ENCODE measurements at regions not wholly inside any gene's neighbourhood (a gene's known extent, or its start where the extent isn't known, plus 50 kb on each side); places are given as distances from the start of the nearest gene placed in this dataset.

DNA sequence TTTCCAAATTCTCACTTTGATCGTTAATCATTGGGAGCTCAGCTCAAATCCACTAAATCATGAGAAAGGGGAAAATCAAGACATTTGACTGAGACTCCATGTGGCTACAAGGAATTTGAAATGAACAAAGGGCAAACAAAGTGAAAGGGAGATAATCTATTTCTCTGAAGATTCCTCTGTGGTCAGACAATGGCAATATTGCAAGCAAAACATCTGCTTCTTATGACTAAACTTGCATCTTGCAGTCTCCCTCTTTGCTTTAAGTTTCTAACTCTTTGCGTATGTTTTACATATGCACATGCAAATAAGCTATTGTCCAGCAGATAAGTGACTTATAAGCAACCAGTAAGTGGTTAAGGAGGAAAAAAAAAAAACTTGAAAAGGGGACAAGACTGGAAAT lies 299.1 kb upstream of the NXPH2 start:
- H3K4me1 ChIP-seq (ENCODE audit: control insufficient read depth, insufficient read depth, low read length): no peaks in the 10 kb centered on the region
- no peaks in the 10 kb centered on the region for H3K9me3 ChIP-seq (ENCODE audit: control insufficient read depth, low read length)
- H3K4me3 ChIP-seq (ENCODE audit: low read length): no peak overlapping the region
- no peaks in the 10 kb centered on the region for H3K36me3 ChIP-seq (ENCODE audit: control insufficient read depth, insufficient read depth, low read length, severe bottlenecking)
- H3K9ac ChIP-seq (ENCODE audit: low read length): no peak overlapping the region
- DNase-seq (ENCODE audit: low read depth): no peak
- H3K27me3 ChIP-seq (replicated peaks; ENCODE audit: control insufficient read depth, insufficient read depth, low read length): no peaks in the 10 kb centered on the region

GRCh38 chr2:139078376-139078775 lies 298.2 kb upstream of the NXPH2 start:
- no peaks in the 10 kb centered on the region for H3K9me3 ChIP-seq (ENCODE audit: control insufficient read depth, low read length)
- no peak overlapping the region for H3K9ac ChIP-seq (ENCODE audit: low read length)
- H3K36me3 ChIP-seq (ENCODE audit: control insufficient read depth, insufficient read depth, low read length, severe bottlenecking): no peaks in the 10 kb centered on the region
- H3K27me3 ChIP-seq (replicated peaks; ENCODE audit: control insufficient read depth, insufficient read depth, low read length): no peaks in the 10 kb centered on the region
- DNase-seq (ENCODE audit: low read depth): no peak
- H3K4me1 ChIP-seq (ENCODE audit: control insufficient read depth, insufficient read depth, low read length): no peaks in the 10 kb centered on the region
- H3K4me3 ChIP-seq (ENCODE audit: low read length): no peak overlapping the region

- H3K9ac ChIP-seq (ENCODE audit: low read length): no peak overlapping the region
- H3K4me3 ChIP-seq (ENCODE audit: low read length): no peak overlapping the region
- no peaks in the 10 kb centered on the region for H3K36me3 ChIP-seq (ENCODE audit: control insufficient read depth, insufficient read depth, low read length, severe bottlenecking)
- no peak for DNase-seq (ENCODE audit: low read depth)
- no peaks in the 10 kb centered on the region for H3K4me1 ChIP-seq (ENCODE audit: control insufficient read depth, insufficient read depth, low read length)
- no peaks in the 10 kb centered on the region for H3K27me3 ChIP-seq (replicated peaks; ENCODE audit: control insufficient read depth, insufficient read depth, low read length)
- H3K9me3 ChIP-seq (ENCODE audit: control insufficient read depth, low read length): no peaks in the 10 kb centered on the region
Observed at GRCh38 chr2:139077099-139077737, 297.0 kb upstream of the NXPH2 start.

GRCh38 chr2:139067874-139068273 lies 287.7 kb upstream of the NXPH2 start:
- H3K36me3 ChIP-seq (ENCODE audit: control insufficient read depth, insufficient read depth, low read length, severe bottlenecking): no peaks in the 10 kb centered on the region
- H3K9ac ChIP-seq (ENCODE audit: low read length): no peak overlapping the region
- no peaks in the 10 kb centered on the region for H3K9me3 ChIP-seq (ENCODE audit: control insufficient read depth, low read length)
- no peaks in the 10 kb centered on the region for H3K27me3 ChIP-seq (replicated peaks; ENCODE audit: control insufficient read depth, insufficient read depth, low read length)
- no peaks in the 10 kb centered on the region for H3K4me1 ChIP-seq (ENCODE audit: control insufficient read depth, insufficient read depth, low read length)
- no peak for DNase-seq (ENCODE audit: low read depth)
- no peak overlapping the region for H3K4me3 ChIP-seq (ENCODE audit: low read length)

DNA sequence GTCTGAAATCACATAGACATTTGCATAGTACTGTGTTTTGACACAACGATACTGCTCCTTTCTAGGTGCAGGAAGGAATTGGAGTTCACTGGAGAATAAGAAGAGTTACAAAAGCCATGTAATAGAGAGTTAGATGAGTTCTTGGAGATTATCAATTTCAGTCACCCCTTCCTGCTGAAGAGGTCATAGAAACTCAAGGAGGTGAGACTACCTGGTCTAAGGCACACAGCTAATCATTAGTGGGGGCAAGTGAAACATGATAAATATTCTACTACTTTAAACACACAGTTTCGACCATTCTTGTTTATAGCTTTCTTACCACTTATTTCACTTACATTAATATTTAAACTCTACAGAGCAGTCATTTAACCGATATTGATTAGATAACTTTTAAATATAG lies 286.9 kb upstream of the NXPH2 start:
- Histone ChIP-seq H3K4me3 (ENCODE audit: low read length) (no peak overlapping the region), H3K27me3 (replicated peaks; ENCODE audit: control insufficient read depth, insufficient read depth, low read length) (no peaks in the 10 kb centered on the region), H3K36me3 (ENCODE audit: control insufficient read depth, insufficient read depth, low read length, severe bottlenecking) (no peaks in the 10 kb centered on the region), H3K4me1 (ENCODE audit: control insufficient read depth, insufficient read depth, low read length) (no peaks in the 10 kb centered on the region), H3K9me3 (ENCODE audit: control insufficient read depth, low read length) (no peaks in the 10 kb centered on the region), H3K9ac (ENCODE audit: low read length) (no peak overlapping the region)
- DNase-seq (ENCODE audit: low read depth): no peak

DNA sequence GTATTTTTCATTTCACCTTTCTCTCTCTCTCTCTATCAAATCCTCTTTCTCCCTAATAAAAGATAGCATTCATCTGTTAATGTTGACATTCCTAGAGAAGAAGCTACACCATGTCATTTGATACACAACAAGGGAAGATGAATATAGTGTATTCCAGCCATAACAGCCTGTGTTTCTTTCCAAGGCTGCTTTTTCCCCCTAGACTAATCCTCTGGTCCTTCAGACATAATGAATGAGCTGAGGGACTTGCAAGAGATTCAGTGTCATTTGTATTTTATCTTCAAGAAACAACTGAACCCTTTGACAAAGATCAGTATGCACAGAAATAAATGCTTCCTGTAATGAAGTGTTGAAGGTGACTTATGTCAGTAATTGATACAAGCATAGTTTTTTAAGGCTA lies 284.0 kb upstream of the NXPH2 start:
- H3K4me3 ChIP-seq (ENCODE audit: low read length): no peak overlapping the region
- no peaks in the 10 kb centered on the region for H3K9me3 ChIP-seq (ENCODE audit: control insufficient read depth, low read length)
- no peak overlapping the region for H3K9ac ChIP-seq (ENCODE audit: low read length)
- H3K36me3 ChIP-seq (ENCODE audit: control insufficient read depth, insufficient read depth, low read length, severe bottlenecking): no peaks in the 10 kb centered on the region
- H3K27me3 ChIP-seq (replicated peaks; ENCODE audit: control insufficient read depth, insufficient read depth, low read length): no peaks in the 10 kb centered on the region
- no peaks in the 10 kb centered on the region for H3K4me1 ChIP-seq (ENCODE audit: control insufficient read depth, insufficient read depth, low read length)
- no peak for DNase-seq (ENCODE audit: low read depth)

GRCh38 chr2:139059617-139060016 lies 279.4 kb upstream of the NXPH2 start:
- Histone ChIP-seq H3K4me3 (ENCODE audit: low read length) (no peak overlapping the region), H3K36me3 (ENCODE audit: control insufficient read depth, insufficient read depth, low read length, severe bottlenecking) (no peaks in the 10 kb centered on the region), H3K9me3 (ENCODE audit: control insufficient read depth, low read length) (no peaks in the 10 kb centered on the region), H3K27me3 (replicated peaks; ENCODE audit: control insufficient read depth, insufficient read depth, low read length) (no peaks in the 10 kb centered on the region), H3K4me1 (ENCODE audit: control insufficient read depth, insufficient read depth, low read length) (no peaks in the 10 kb centered on the region), H3K9ac (ENCODE audit: low read length) (no peak overlapping the region)
- no peak for DNase-seq (ENCODE audit: low read depth)

DNA sequence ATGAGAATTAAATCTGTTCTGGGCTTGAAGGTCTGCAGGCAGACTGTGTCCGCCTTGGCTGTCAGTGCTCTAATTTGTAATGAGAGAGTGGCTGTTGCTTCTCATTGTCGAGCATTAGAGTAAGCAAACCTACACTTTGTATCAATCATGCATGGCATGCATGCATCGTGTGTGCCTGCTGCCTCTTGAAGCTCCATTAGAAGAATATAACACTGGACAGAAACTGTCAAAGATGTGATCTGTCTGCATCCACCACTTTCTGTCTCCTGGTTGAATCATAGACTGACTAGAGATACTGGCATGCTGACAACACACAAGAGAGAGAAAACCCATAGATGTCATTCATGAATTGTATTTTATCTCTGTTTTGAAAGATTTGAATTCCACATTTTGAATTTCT lies 275.0 kb upstream of the NXPH2 start:
- Histone ChIP-seq H3K9me3 (ENCODE audit: control insufficient read depth, low read length) (no peaks in the 10 kb centered on the region), H3K36me3 (ENCODE audit: control insufficient read depth, insufficient read depth, low read length, severe bottlenecking) (no peaks in the 10 kb centered on the region), H3K27me3 (replicated peaks; ENCODE audit: control insufficient read depth, insufficient read depth, low read length) (no peaks in the 10 kb centered on the region), H3K4me3 (ENCODE audit: low read length) (no peak overlapping the region), H3K4me1 (ENCODE audit: control insufficient read depth, insufficient read depth, low read length) (no peaks in the 10 kb centered on the region), H3K9ac (ENCODE audit: low read length) (no peak overlapping the region)
- no peak for DNase-seq (ENCODE audit: low read depth)

DNA sequence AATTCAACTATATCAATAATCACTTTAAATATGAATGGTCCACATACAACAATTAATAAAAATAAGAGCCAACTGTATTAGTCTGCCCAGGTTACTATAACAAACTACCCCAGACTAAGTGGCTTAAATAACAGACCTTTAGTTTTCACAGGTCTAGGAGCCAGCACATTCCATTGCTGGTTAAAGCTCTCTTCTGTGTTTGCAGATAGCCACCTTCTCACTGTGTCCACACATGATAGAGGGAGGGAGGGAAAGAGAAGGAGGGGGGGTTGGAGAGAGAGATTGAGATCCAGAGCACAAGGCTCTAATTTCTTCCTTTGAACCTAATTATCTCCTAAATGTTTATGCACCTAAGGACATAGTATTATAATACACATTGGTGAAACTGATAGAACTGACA lies 267.8 kb upstream of the NXPH2 start:
- H3K9me3 ChIP-seq (ENCODE audit: control insufficient read depth, low read length): no peaks in the 10 kb centered on the region
- H3K36me3 ChIP-seq (ENCODE audit: control insufficient read depth, insufficient read depth, low read length, severe bottlenecking): no peaks in the 10 kb centered on the region
- DNase-seq (ENCODE audit: low read depth): no peak
- H3K27me3 ChIP-seq (replicated peaks; ENCODE audit: control insufficient read depth, insufficient read depth, low read length): no peaks in the 10 kb centered on the region
- no peaks in the 10 kb centered on the region for H3K4me1 ChIP-seq (ENCODE audit: control insufficient read depth, insufficient read depth, low read length)
- H3K9ac ChIP-seq (ENCODE audit: low read length): no peak overlapping the region
- no peak overlapping the region for H3K4me3 ChIP-seq (ENCODE audit: low read length)

GRCh38 chr2:139045524-139045923 lies 265.3 kb upstream of the NXPH2 start:
- no peaks in the 10 kb centered on the region for H3K4me1 ChIP-seq (ENCODE audit: control insufficient read depth, insufficient read depth, low read length)
- H3K9ac ChIP-seq (ENCODE audit: low read length): no peak overlapping the region
- H3K36me3 ChIP-seq (ENCODE audit: control insufficient read depth, insufficient read depth, low read length, severe bottlenecking): no peaks in the 10 kb centered on the region
- no peak for DNase-seq (ENCODE audit: low read depth)
- H3K27me3 ChIP-seq (replicated peaks; ENCODE audit: control insufficient read depth, insufficient read depth, low read length): no peaks in the 10 kb centered on the region
- H3K9me3 ChIP-seq (ENCODE audit: control insufficient read depth, low read length): no peaks in the 10 kb centered on the region
- no peak overlapping the region for H3K4me3 ChIP-seq (ENCODE audit: low read length)

DNA sequence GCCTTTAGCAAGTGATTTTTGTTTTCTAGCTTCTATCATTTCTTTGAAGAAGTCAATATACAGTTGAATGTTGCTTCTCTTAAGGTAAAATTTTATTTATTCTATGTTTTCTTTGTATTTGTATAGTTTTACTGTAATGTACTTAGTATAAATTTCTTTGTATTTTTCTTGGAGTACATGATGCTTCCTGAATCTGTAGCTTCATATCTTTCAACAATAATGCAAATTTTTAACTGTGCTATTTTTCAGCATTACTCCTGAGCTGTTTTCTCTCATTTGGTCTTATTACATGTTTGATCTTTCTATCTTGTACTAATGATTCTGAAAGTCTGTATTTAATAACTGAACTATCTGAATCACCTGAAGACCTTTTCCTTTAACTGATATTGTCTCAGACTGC lies 253.9 kb upstream of the NXPH2 start:
- no peaks in the 10 kb centered on the region for H3K4me1 ChIP-seq (ENCODE audit: control insufficient read depth, insufficient read depth, low read length)
- H3K9me3 ChIP-seq (ENCODE audit: control insufficient read depth, low read length): peaks cover 14% of the 10 kb centered on the region
- no peaks in the 10 kb centered on the region for H3K36me3 ChIP-seq (ENCODE audit: control insufficient read depth, insufficient read depth, low read length, severe bottlenecking)
- no peak overlapping the region for H3K9ac ChIP-seq (ENCODE audit: low read length)
- DNase-seq (ENCODE audit: low read depth): no peak
- no peaks in the 10 kb centered on the region for H3K27me3 ChIP-seq (replicated peaks; ENCODE audit: control insufficient read depth, insufficient read depth, low read length)
- H3K4me3 ChIP-seq (ENCODE audit: low read length): no peak overlapping the region

DNA sequence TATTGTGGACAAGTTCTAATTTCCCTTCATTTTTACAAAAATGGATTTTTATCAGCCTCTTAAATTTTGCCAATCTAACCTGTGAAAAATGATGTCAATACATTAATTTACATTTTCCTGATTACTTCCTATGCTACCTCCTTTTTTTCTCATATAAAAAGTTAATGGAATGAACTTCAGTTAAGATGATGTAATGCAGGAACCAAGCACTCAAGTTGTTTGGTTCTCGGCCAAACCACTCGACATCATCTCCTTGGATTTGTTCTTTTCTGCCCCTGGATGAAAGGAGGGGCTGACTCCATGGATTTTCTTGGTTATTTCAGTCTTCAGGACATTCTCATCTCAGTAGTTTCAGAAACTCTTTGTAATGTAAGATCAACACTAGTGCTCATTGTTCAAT lies 253.1 kb upstream of the NXPH2 start:
- H3K36me3 ChIP-seq (ENCODE audit: control insufficient read depth, insufficient read depth, low read length, severe bottlenecking): no peaks in the 10 kb centered on the region
- no peak overlapping the region for H3K9ac ChIP-seq (ENCODE audit: low read length)
- H3K4me3 ChIP-seq (ENCODE audit: low read length): no peak overlapping the region
- no peaks in the 10 kb centered on the region for H3K27me3 ChIP-seq (replicated peaks; ENCODE audit: control insufficient read depth, insufficient read depth, low read length)
- peak; percentile 10 for DNase-seq (ENCODE audit: low read depth)
- H3K9me3 ChIP-seq (ENCODE audit: control insufficient read depth, low read length): peaks cover 14% of the 10 kb centered on the region
- no peaks in the 10 kb centered on the region for H3K4me1 ChIP-seq (ENCODE audit: control insufficient read depth, insufficient read depth, low read length)
